H9 (cell line): ENCODE measurements at regions not wholly inside any gene's neighbourhood (a gene's known extent, or its start where the extent isn't known, plus 50 kb on each side); places are given as distances from the start of the nearest gene placed in this dataset.

Experiments
- DNase-seq: peaks from one replicate; pipeline ENCODE4 v3.0.0-alpha.2; 2017
- H2AFZ ChIP-seq: one replicate; pipeline ENCODE4 v1.6.1; 2013; ENCODE audit warnings: mild to moderate bottlenecking, low read length, control low read depth, moderate library complexity
- H2AK5ac ChIP-seq: 2 replicates; pipeline ENCODE4 v1.6.1; 2013; ENCODE audit warnings: low read length, control low read depth, mixed read lengths; ENCODE audit not compliant: insufficient read length
- H2BK120ac ChIP-seq: one replicate; pipeline ENCODE4 v1.6.1; 2013; ENCODE audit warnings: low read depth, mild to moderate bottlenecking, low read length, control low read depth, inconsistent platforms; ENCODE audit not compliant: poor library complexity, severe bottlenecking
- H2BK12ac ChIP-seq: 2 replicates; pipeline ENCODE4 v1.6.1; 2013; ENCODE audit warnings: low read length, control low read depth, mixed read lengths, low read depth; ENCODE audit not compliant: insufficient read length
- H2BK15ac ChIP-seq: 2 replicates; pipeline ENCODE4 v1.6.1; 2013; ENCODE audit warnings: low read depth, low read length, control low read depth
- H2BK20ac ChIP-seq: one replicate; pipeline ENCODE4 v1.6.1; 2013; ENCODE audit warnings: low read depth, mild to moderate bottlenecking, low read length, control low read depth, inconsistent platforms; ENCODE audit not compliant: poor library complexity, severe bottlenecking
- H2BK5ac ChIP-seq: 2 replicates; pipeline ENCODE4 v1.6.1; 2013; ENCODE audit warnings: low read length, control low read depth, mixed read lengths; ENCODE audit not compliant: insufficient read length
- H3K14ac ChIP-seq: 2 replicates; pipeline ENCODE4 v1.6.1; 2013; ENCODE audit warnings: low read length, control low read depth; ENCODE audit not compliant: insufficient read depth
- H3K18ac ChIP-seq: 2 replicates; pipeline ENCODE4 v1.6.1; 2013; ENCODE audit warnings: low read depth, mild to moderate bottlenecking, mixed read lengths, low read length, control low read depth; ENCODE audit not compliant: insufficient read length
- H3K23ac ChIP-seq: 2 replicates; pipeline ENCODE4 v1.6.1; 2013; ENCODE audit warnings: low read length, control low read depth, mixed read lengths, low read depth; ENCODE audit not compliant: insufficient read length
- H3K23me2 ChIP-seq: 2 replicates; pipeline ENCODE4 v1.6.1; 2013; ENCODE audit warnings: low read depth, mild to moderate bottlenecking, mixed read lengths, low read length, control low read depth; ENCODE audit not compliant: insufficient read length, poor library complexity, severe bottlenecking
- H3K27ac ChIP-seq: 2 replicates; pipeline ENCODE4 v1.5.1; 2013; ENCODE audit warnings: low read length, control low read depth, mixed read lengths, low read depth; ENCODE audit not compliant: insufficient read length
- H3K27me3 ChIP-seq: 2 replicates; pipeline ENCODE4 v1.6.1; 2013; ENCODE audit warnings: low read length, control low read depth, inconsistent platforms; ENCODE audit not compliant: insufficient read depth
- H3K4ac ChIP-seq: 2 replicates; pipeline ENCODE4 v1.6.1; 2013; ENCODE audit warnings: low read depth, mild to moderate bottlenecking, control low read depth, inconsistent platforms, low read length, moderate library complexity
- H3K4me1 ChIP-seq: 2 replicates; pipeline ENCODE4 v1.6.1; 2013; ENCODE audit warnings: low read length, control low read depth, inconsistent platforms; ENCODE audit not compliant: insufficient read depth
- H3K4me2 ChIP-seq: 2 replicates; pipeline ENCODE4 v1.6.1; 2013; ENCODE audit warnings: low read length, control low read depth, mixed read lengths; ENCODE audit not compliant: insufficient read length, insufficient read depth
- H3K56ac ChIP-seq: 2 replicates; pipeline ENCODE4 v1.6.1; 2013; ENCODE audit warnings: low read depth, mild to moderate bottlenecking, mixed read lengths, low read length, control low read depth; ENCODE audit not compliant: insufficient read length
- H3K79me1 ChIP-seq: 2 replicates; pipeline ENCODE4 v1.6.1; 2013; ENCODE audit warnings: low read depth, mild to moderate bottlenecking, moderate library complexity, low read length, control low read depth, inconsistent platforms; ENCODE audit not compliant: insufficient read depth, poor library complexity, severe bottlenecking
- H3K79me2 ChIP-seq: 2 replicates; pipeline ENCODE4 v1.6.1; 2013; ENCODE audit warnings: low read length, control low read depth, inconsistent platforms; ENCODE audit not compliant: insufficient read depth
- H3K9ac ChIP-seq: 2 replicates; pipeline ENCODE4 v1.6.1; 2013; ENCODE audit warnings: low read length, control low read depth, mixed read lengths; ENCODE audit not compliant: insufficient read length; ENCODE audit errors: extremely low read depth
- H3K9me3 ChIP-seq: one replicate; pipeline ENCODE4 v1.6.1; 2013; ENCODE audit warnings: low read depth, low read length, inconsistent platforms; ENCODE audit not compliant: control insufficient read depth
- H3T11ph ChIP-seq: one replicate; pipeline ENCODE4 v1.6.1; 2013; ENCODE audit warnings: mild to moderate bottlenecking, low read length, control low read depth, inconsistent platforms
- H4K20me1 ChIP-seq: one replicate; pipeline ENCODE4 v1.6.1; 2013; ENCODE audit not compliant: control insufficient read depth, insufficient read length, insufficient read depth
- H4K5ac ChIP-seq: 2 replicates; pipeline ENCODE4 v1.6.1; 2013; ENCODE audit warnings: low read depth, mild to moderate bottlenecking, mixed read lengths, low read length, control low read depth; ENCODE audit not compliant: insufficient read length
- H4K8ac ChIP-seq: replicated peaks from 2 replicates; pipeline ENCODE4 v1.6.1; 2013; ENCODE audit warnings: low read length, control low read depth, mixed read lengths, low read depth; ENCODE audit not compliant: insufficient read length
- H4K91ac ChIP-seq: 2 replicates; pipeline ENCODE4 v1.6.1; 2013; ENCODE audit warnings: low read depth, mild to moderate bottlenecking, moderate library complexity, mixed read lengths, low read length, control low read depth; ENCODE audit not compliant: insufficient read length
- H3K27ac Mint-ChIP-seq, 3 experiments: 2 replicates in 2 of 3; 3 replicates in 1 of 3; pipeline ENCODE4 v1.8.0; 2020 to 2021; ENCODE audit warnings: mixed read lengths in 3 of 3, mild to moderate bottlenecking in 1 of 3, moderate library complexity in 1 of 3
- H3K27me3 Mint-ChIP-seq: 2 replicates; pipeline ENCODE4 v1.8.0; 2021; ENCODE audit warnings: low read depth, mild to moderate bottlenecking, moderate library complexity, mixed read lengths
- H3K36me3 Mint-ChIP-seq, 3 experiments: 2 replicates in 2 of 3; 3 replicates in 1 of 3; pipeline ENCODE4 v1.8.0; 2020 to 2021; ENCODE audit warnings: low read depth in 3 of 3, mixed read lengths in 3 of 3; ENCODE audit not compliant: insufficient read depth in 1 of 3
- H3K4me1 Mint-ChIP-seq, 2 experiments: 2 replicates each; pipeline ENCODE4 v1.8.0; 2020; ENCODE audit warnings: mixed read lengths in 2 of 2
- H3K4me3 Mint-ChIP-seq, 2 experiments: 2 replicates in 1 of 2; 3 replicates in 1 of 2; pipeline ENCODE4 v1.8.0; 2020 to 2021; ENCODE audit warnings: mild to moderate bottlenecking in 2 of 2, mixed read lengths in 2 of 2, moderate library complexity in 1 of 2
- H3K9me3 Mint-ChIP-seq, 2 experiments: 2 replicates in 1 of 2; 3 replicates in 1 of 2; pipeline ENCODE4 v1.8.0; 2020; ENCODE audit warnings: mild to moderate bottlenecking in 2 of 2, mixed read lengths in 2 of 2, moderate library complexity in 1 of 2
- WGBS: extraction: QIAGEN DNeasy Blood & Tissue Kit; methylation state at CpG from one replicate; pipeline ENCODE4 v1.1.7; 2013; ENCODE audit warnings: missing lambda C conversion rate, low lambda C conversion rate, mixed read lengths; ENCODE audit not compliant: insufficient read length; ENCODE audit errors: extremely low coverage; 5-methylcytosine and 5-hydroxymethylcytosine counted together
- TF ChIP-seq, protein P1 (sequence below): fragments of 200-600 bp; sonication (generic); conservative IDR thresholded peaks from 3 replicates; pipeline ENCODE4 v1.8.0; 2021; ENCODE audit warnings: antibody characterized with exemption, mild to moderate bottlenecking

DNA sequence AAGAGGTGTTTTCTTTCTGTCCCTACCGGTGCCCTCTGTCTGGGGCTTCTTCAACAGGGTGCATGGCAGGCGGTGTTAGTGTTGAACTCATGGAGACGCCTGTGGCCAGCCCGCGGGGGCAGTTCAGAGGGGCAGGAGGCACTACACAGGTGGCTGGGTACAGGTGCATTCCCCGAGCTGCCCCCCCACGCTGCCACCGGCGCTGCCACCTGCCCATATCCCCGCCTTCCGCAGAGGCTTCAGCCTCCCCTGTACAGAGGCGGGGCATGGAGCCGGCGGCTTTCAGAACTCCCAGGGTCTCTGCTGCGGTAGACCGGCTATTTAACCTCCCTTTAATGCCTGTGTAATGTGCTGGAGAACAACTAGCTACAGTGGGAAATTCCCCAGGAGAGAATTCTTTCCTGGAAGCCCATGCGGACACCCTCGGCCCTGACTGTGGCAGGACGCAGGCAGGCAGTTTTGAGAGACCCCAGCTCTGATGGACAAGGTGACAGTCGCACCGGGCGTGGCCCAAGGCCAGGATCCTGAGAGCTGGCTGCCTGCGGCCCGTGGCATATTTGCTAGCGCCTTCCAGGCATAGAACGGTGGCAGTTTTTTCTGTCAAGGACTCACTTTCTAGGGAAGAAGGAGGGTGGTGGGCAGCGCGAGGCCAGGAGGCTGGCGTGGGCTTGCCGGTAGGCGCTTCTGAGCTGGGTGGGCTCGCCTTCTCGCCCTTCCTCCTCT, 53.7 kb upstream of the ZNF32 start:
- Histone ChIP-seq H2BK20ac (no peak overlapping the region), H3K4ac (no peak overlapping the region), H4K8ac (no peak overlapping the region), H3K79me2 (no peaks in the 10 kb centered on the region), H2BK5ac (no peak overlapping the region), H3K18ac (no peak overlapping the region), H4K20me1 (no peaks in the 10 kb centered on the region), H3K79me1 (no peaks in the 10 kb centered on the region), H3K4me2 (no peak overlapping the region), H3K4me1 (no peaks in the 10 kb centered on the region), H4K91ac (no peak overlapping the region), H2BK12ac (no peak overlapping the region), H3K23ac (no peak overlapping the region), H2AK5ac (no peak overlapping the region), H2BK120ac (no peak overlapping the region), H3K27me3 (no peaks in the 10 kb centered on the region), H3K9ac (no peak overlapping the region), H2AFZ (no peak overlapping the region), H3K56ac (no peak overlapping the region), H3K9me3 (no peaks in the 10 kb centered on the region), H2BK15ac (no peak overlapping the region), H3T11ph (no peak overlapping the region), H3K23me2 (no peaks in the 10 kb centered on the region), H4K5ac (no peak overlapping the region), H3K27ac (no peak overlapping the region), H3K14ac (no peak overlapping the region; the same call in 1 of the 2 replicates)
- no CpG with 5 or more reads among the region's 33 CpGs for WGBS
- H3K4me1 Mint-ChIP-seq: 0 out of 4 replicates have a peak, but pooled peaks cover 0 to 2% of the 10 kb centered on the region in 2 experiments
- H3K9me3 Mint-ChIP-seq: no peaks in the 10 kb centered on the region
- no peak overlapping the region for H3K4me3 Mint-ChIP-seq
- TF ChIP-seq, protein P1, sequence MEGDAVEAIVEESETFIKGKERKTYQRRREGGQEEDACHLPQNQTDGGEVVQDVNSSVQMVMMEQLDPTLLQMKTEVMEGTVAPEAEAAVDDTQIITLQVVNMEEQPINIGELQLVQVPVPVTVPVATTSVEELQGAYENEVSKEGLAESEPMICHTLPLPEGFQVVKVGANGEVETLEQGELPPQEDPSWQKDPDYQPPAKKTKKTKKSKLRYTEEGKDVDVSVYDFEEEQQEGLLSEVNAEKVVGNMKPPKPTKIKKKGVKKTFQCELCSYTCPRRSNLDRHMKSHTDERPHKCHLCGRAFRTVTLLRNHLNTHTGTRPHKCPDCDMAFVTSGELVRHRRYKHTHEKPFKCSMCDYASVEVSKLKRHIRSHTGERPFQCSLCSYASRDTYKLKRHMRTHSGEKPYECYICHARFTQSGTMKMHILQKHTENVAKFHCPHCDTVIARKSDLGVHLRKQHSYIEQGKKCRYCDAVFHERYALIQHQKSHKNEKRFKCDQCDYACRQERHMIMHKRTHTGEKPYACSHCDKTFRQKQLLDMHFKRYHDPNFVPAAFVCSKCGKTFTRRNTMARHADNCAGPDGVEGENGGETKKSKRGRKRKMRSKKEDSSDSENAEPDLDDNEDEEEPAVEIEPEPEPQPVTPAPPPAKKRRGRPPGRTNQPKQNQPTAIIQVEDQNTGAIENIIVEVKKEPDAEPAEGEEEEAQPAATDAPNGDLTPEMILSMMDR: no peak
- H3K27ac Mint-ChIP-seq: no peak overlapping the region
- H3K27me3 Mint-ChIP-seq: no peaks in the 10 kb centered on the region
- no peak for DNase-seq
- H3K36me3 Mint-ChIP-seq: no peaks in the 10 kb centered on the region
